HG03520 (cell line): ENCODE measurements at regions not wholly inside any gene's neighbourhood (a gene's known extent, or its start where the extent isn't known, plus 50 kb on each side); places are given as distances from the start of the nearest gene placed in this dataset.
"Not testable (repeated sequence)": the region's sequence is repeated elsewhere in the genome, so short reads cannot be mapped to it uniquely, and the experiment has no call there.

ENCODE experiments used
- ATAC-seq: cut with Tn5 transposase; IDR thresholded peaks from one replicate; pipeline ENCODE4 v1.9.1; 2021; ENCODE audit warnings: mild to moderate bottlenecking, moderate library complexity; ENCODE audit not compliant: unreplicated experiment

- ATAC-seq = no peak
These were observed 61.0 kb downstream of the POLR2M start for GRCh38 chr15:57767481-57767880.

- ATAC-seq = no peak
These were observed 62.8 kb downstream of the POLR2M start for GRCh38 chr15:57769266-57769665.

- no peak for ATAC-seq
These were observed 64.0 kb downstream of the POLR2M start for GRCh38 chr15:57770495-57770894.

GRCh38 chr15:57772223-57772957 is 65.9 kb downstream of the POLR2M start:
- no peak for ATAC-seq

GRCh38 chr15:57773051-57773450 is 66.5 kb downstream of the POLR2M start:
- ATAC-seq = no peak

GRCh38 chr15:57777003-57777402 is 70.5 kb downstream of the POLR2M start:
- ATAC-seq = no peak

- no peak for ATAC-seq
These were observed 74.0 kb downstream of the POLR2M start for GRCh38 chr15:57780471-57780870.

GRCh38 chr15:57782731-57783130 is 76.2 kb downstream of the POLR2M start:
- ATAC-seq = no peak

- no peak for ATAC-seq
These were observed 77.6 kb downstream of the POLR2M start for GRCh38 chr15:57784081-57784511.

GRCh38 chr15:57785039-57785438 is 78.5 kb downstream of the POLR2M start:
- ATAC-seq = no peak

- ATAC-seq = no peak
These were observed 79.4 kb downstream of the POLR2M start for GRCh38 chr15:57785959-57786358.

GRCh38 chr15:57789225-57789624 is 82.7 kb downstream of the POLR2M start:
- ATAC-seq = no peak

- no peak for ATAC-seq
These were observed 86.4 kb downstream of the POLR2M start for GRCh38 chr15:57792724-57793449.

GRCh38 chr15:57795261-57795660 is 88.7 kb downstream of the POLR2M start:
- ATAC-seq = no peak

- no peak for ATAC-seq
These were observed 89.6 kb downstream of the POLR2M start for GRCh38 chr15:57796146-57796545.

- ATAC-seq = no peak
These were observed 90.6 kb downstream of the POLR2M start for GRCh38 chr15:57797110-57797509.

GRCh38 chr15:57797568-57798267 is 91.2 kb downstream of the POLR2M start:
- no peak for ATAC-seq

GRCh38 chr15:57806003-57806402 is 99.5 kb downstream of the POLR2M start:
- no peak for ATAC-seq

- not testable (repeated sequence) for ATAC-seq
These were observed 102.8 kb downstream of the POLR2M start for GRCh38 chr15:57809285-57809684.

GRCh38 chr15:57816599-57816998 is 110.1 kb downstream of the POLR2M start:
- ATAC-seq = no peak

- no peak for ATAC-seq
These were observed 113.1 kb downstream of the POLR2M start for GRCh38 chr15:57819646-57820045.

- no peak for ATAC-seq
These were observed 113.6 kb downstream of the POLR2M start for GRCh38 chr15:57820119-57820518.
